H9 (cell line): ENCODE measurements at regions not wholly inside any gene's neighbourhood (a gene's known extent, or its start where the extent isn't known, plus 50 kb on each side); places are given as distances from the start of the nearest gene placed in this dataset.

Experiments
- DNase-seq: peaks from one replicate; pipeline ENCODE4 v3.0.0-alpha.2; 2017
- H2AFZ ChIP-seq: one replicate; pipeline ENCODE4 v1.6.1; 2013; ENCODE audit warnings: mild to moderate bottlenecking, low read length, control low read depth, moderate library complexity
- H2AK5ac ChIP-seq: 2 replicates; pipeline ENCODE4 v1.6.1; 2013; ENCODE audit warnings: low read length, control low read depth, mixed read lengths; ENCODE audit not compliant: insufficient read length
- H2BK120ac ChIP-seq: one replicate; pipeline ENCODE4 v1.6.1; 2013; ENCODE audit warnings: low read depth, mild to moderate bottlenecking, low read length, control low read depth, inconsistent platforms; ENCODE audit not compliant: poor library complexity, severe bottlenecking
- H2BK12ac ChIP-seq: 2 replicates; pipeline ENCODE4 v1.6.1; 2013; ENCODE audit warnings: low read length, control low read depth, mixed read lengths, low read depth; ENCODE audit not compliant: insufficient read length
- H2BK15ac ChIP-seq: 2 replicates; pipeline ENCODE4 v1.6.1; 2013; ENCODE audit warnings: low read depth, low read length, control low read depth
- H2BK20ac ChIP-seq: one replicate; pipeline ENCODE4 v1.6.1; 2013; ENCODE audit warnings: low read depth, mild to moderate bottlenecking, low read length, control low read depth, inconsistent platforms; ENCODE audit not compliant: poor library complexity, severe bottlenecking
- H2BK5ac ChIP-seq: 2 replicates; pipeline ENCODE4 v1.6.1; 2013; ENCODE audit warnings: low read length, control low read depth, mixed read lengths; ENCODE audit not compliant: insufficient read length
- H3K14ac ChIP-seq: 2 replicates; pipeline ENCODE4 v1.6.1; 2013; ENCODE audit warnings: low read length, control low read depth; ENCODE audit not compliant: insufficient read depth
- H3K18ac ChIP-seq: 2 replicates; pipeline ENCODE4 v1.6.1; 2013; ENCODE audit warnings: low read depth, mild to moderate bottlenecking, mixed read lengths, low read length, control low read depth; ENCODE audit not compliant: insufficient read length
- H3K23ac ChIP-seq: 2 replicates; pipeline ENCODE4 v1.6.1; 2013; ENCODE audit warnings: low read length, control low read depth, mixed read lengths, low read depth; ENCODE audit not compliant: insufficient read length
- H3K23me2 ChIP-seq: 2 replicates; pipeline ENCODE4 v1.6.1; 2013; ENCODE audit warnings: low read depth, mild to moderate bottlenecking, mixed read lengths, low read length, control low read depth; ENCODE audit not compliant: insufficient read length, poor library complexity, severe bottlenecking
- H3K27ac ChIP-seq: 2 replicates; pipeline ENCODE4 v1.5.1; 2013; ENCODE audit warnings: low read length, control low read depth, mixed read lengths, low read depth; ENCODE audit not compliant: insufficient read length
- H3K27me3 ChIP-seq: 2 replicates; pipeline ENCODE4 v1.6.1; 2013; ENCODE audit warnings: low read length, control low read depth, inconsistent platforms; ENCODE audit not compliant: insufficient read depth
- H3K4ac ChIP-seq: 2 replicates; pipeline ENCODE4 v1.6.1; 2013; ENCODE audit warnings: low read depth, mild to moderate bottlenecking, control low read depth, inconsistent platforms, low read length, moderate library complexity
- H3K4me1 ChIP-seq: 2 replicates; pipeline ENCODE4 v1.6.1; 2013; ENCODE audit warnings: low read length, control low read depth, inconsistent platforms; ENCODE audit not compliant: insufficient read depth
- H3K4me2 ChIP-seq: 2 replicates; pipeline ENCODE4 v1.6.1; 2013; ENCODE audit warnings: low read length, control low read depth, mixed read lengths; ENCODE audit not compliant: insufficient read length, insufficient read depth
- H3K56ac ChIP-seq: 2 replicates; pipeline ENCODE4 v1.6.1; 2013; ENCODE audit warnings: low read depth, mild to moderate bottlenecking, mixed read lengths, low read length, control low read depth; ENCODE audit not compliant: insufficient read length
- H3K79me1 ChIP-seq: 2 replicates; pipeline ENCODE4 v1.6.1; 2013; ENCODE audit warnings: low read depth, mild to moderate bottlenecking, moderate library complexity, low read length, control low read depth, inconsistent platforms; ENCODE audit not compliant: insufficient read depth, poor library complexity, severe bottlenecking
- H3K79me2 ChIP-seq: 2 replicates; pipeline ENCODE4 v1.6.1; 2013; ENCODE audit warnings: low read length, control low read depth, inconsistent platforms; ENCODE audit not compliant: insufficient read depth
- H3K9ac ChIP-seq: 2 replicates; pipeline ENCODE4 v1.6.1; 2013; ENCODE audit warnings: low read length, control low read depth, mixed read lengths; ENCODE audit not compliant: insufficient read length; ENCODE audit errors: extremely low read depth
- H3K9me3 ChIP-seq: one replicate; pipeline ENCODE4 v1.6.1; 2013; ENCODE audit warnings: low read depth, low read length, inconsistent platforms; ENCODE audit not compliant: control insufficient read depth
- H3T11ph ChIP-seq: one replicate; pipeline ENCODE4 v1.6.1; 2013; ENCODE audit warnings: mild to moderate bottlenecking, low read length, control low read depth, inconsistent platforms
- H4K20me1 ChIP-seq: one replicate; pipeline ENCODE4 v1.6.1; 2013; ENCODE audit not compliant: control insufficient read depth, insufficient read length, insufficient read depth
- H4K5ac ChIP-seq: 2 replicates; pipeline ENCODE4 v1.6.1; 2013; ENCODE audit warnings: low read depth, mild to moderate bottlenecking, mixed read lengths, low read length, control low read depth; ENCODE audit not compliant: insufficient read length
- H4K8ac ChIP-seq: replicated peaks from 2 replicates; pipeline ENCODE4 v1.6.1; 2013; ENCODE audit warnings: low read length, control low read depth, mixed read lengths, low read depth; ENCODE audit not compliant: insufficient read length
- H4K91ac ChIP-seq: 2 replicates; pipeline ENCODE4 v1.6.1; 2013; ENCODE audit warnings: low read depth, mild to moderate bottlenecking, moderate library complexity, mixed read lengths, low read length, control low read depth; ENCODE audit not compliant: insufficient read length
- H3K27ac Mint-ChIP-seq, 3 experiments: 2 replicates in 2 of 3; 3 replicates in 1 of 3; pipeline ENCODE4 v1.8.0; 2020 to 2021; ENCODE audit warnings: mixed read lengths in 3 of 3, mild to moderate bottlenecking in 1 of 3, moderate library complexity in 1 of 3
- H3K27me3 Mint-ChIP-seq: 2 replicates; pipeline ENCODE4 v1.8.0; 2021; ENCODE audit warnings: low read depth, mild to moderate bottlenecking, moderate library complexity, mixed read lengths
- H3K36me3 Mint-ChIP-seq, 3 experiments: 2 replicates in 2 of 3; 3 replicates in 1 of 3; pipeline ENCODE4 v1.8.0; 2020 to 2021; ENCODE audit warnings: low read depth in 3 of 3, mixed read lengths in 3 of 3; ENCODE audit not compliant: insufficient read depth in 1 of 3
- H3K4me1 Mint-ChIP-seq, 2 experiments: 2 replicates each; pipeline ENCODE4 v1.8.0; 2020; ENCODE audit warnings: mixed read lengths in 2 of 2
- H3K4me3 Mint-ChIP-seq, 2 experiments: 2 replicates in 1 of 2; 3 replicates in 1 of 2; pipeline ENCODE4 v1.8.0; 2020 to 2021; ENCODE audit warnings: mild to moderate bottlenecking in 2 of 2, mixed read lengths in 2 of 2, moderate library complexity in 1 of 2
- H3K9me3 Mint-ChIP-seq, 2 experiments: 2 replicates in 1 of 2; 3 replicates in 1 of 2; pipeline ENCODE4 v1.8.0; 2020; ENCODE audit warnings: mild to moderate bottlenecking in 2 of 2, mixed read lengths in 2 of 2, moderate library complexity in 1 of 2
- CTCF ChIP-seq: fragments of 200-600 bp; sonication (generic); conservative IDR thresholded peaks from 3 replicates; pipeline ENCODE4 v1.8.0; 2021; ENCODE audit warnings: antibody characterized with exemption, mild to moderate bottlenecking
- whole genome bisulfite sequencing: extraction: QIAGEN DNeasy Blood & Tissue Kit; methylation state at CpG from one replicate; pipeline ENCODE4 v1.1.7; 2013; ENCODE audit warnings: missing lambda C conversion rate, low lambda C conversion rate, mixed read lengths; ENCODE audit not compliant: insufficient read length; ENCODE audit errors: extremely low coverage; 5-methylcytosine and 5-hydroxymethylcytosine counted together

GRCh38 chr14:55822906-55823305 is 242.9 kb downstream of the KTN1 start:
- H2BK120ac ChIP-seq = no peak overlapping the region
- no peak overlapping the region for H2AFZ ChIP-seq
- no peak overlapping the region for H3K27ac ChIP-seq
- H2AK5ac ChIP-seq = no peak overlapping the region
- no peaks in the 10 kb centered on the region for H3K23me2 ChIP-seq
- no peaks in the 10 kb centered on the region for H3K79me2 ChIP-seq
- no peak overlapping the region for H2BK5ac ChIP-seq
- H3K4me3 Mint-ChIP-seq = no peak overlapping the region
- no peak overlapping the region for H2BK15ac ChIP-seq
- H3K9ac ChIP-seq = no peak overlapping the region
- H3K27me3 Mint-ChIP-seq = peaks cover 4% of the 10 kb centered on the region
- no peak overlapping the region for H2BK20ac ChIP-seq
- H3K27ac Mint-ChIP-seq = no peak overlapping the region
- no peak overlapping the region for H3K4me2 ChIP-seq
- no peaks in the 10 kb centered on the region for H4K20me1 ChIP-seq
- H3K56ac ChIP-seq = no peak overlapping the region
- peaks cover 0 to 9% (median 4%) of the 10 kb centered on the region in 3 experiments; a peak in 4 of 7 replicates for H3K36me3 Mint-ChIP-seq
- H3T11ph ChIP-seq = no peak overlapping the region
- no peak overlapping the region for H3K4ac ChIP-seq
- H4K5ac ChIP-seq = no peak overlapping the region
- peaks cover 6 to 8% of the 10 kb centered on the region in 2 experiments for H3K9me3 Mint-ChIP-seq
- H3K14ac ChIP-seq = no peak overlapping the region
- TF ChIP-seq CTCF = no peak
- no peak for DNase-seq
- H3K9me3 ChIP-seq = no peaks in the 10 kb centered on the region
- H3K23ac ChIP-seq = no peak overlapping the region
- H3K18ac ChIP-seq = no peak overlapping the region
- no CpG with 5 or more reads among the region's 2 CpGs for WGBS
- H3K4me1 Mint-ChIP-seq = peaks cover 13 to 18% of the 10 kb centered on the region in 2 experiments
- H4K91ac ChIP-seq = no peak overlapping the region
- peaks cover 3% of the 10 kb centered on the region; the same call in 1 of the 2 replicates for H3K4me1 ChIP-seq
- H4K8ac ChIP-seq = no peak overlapping the region
- H3K79me1 ChIP-seq = no peaks in the 10 kb centered on the region
- H2BK12ac ChIP-seq = no peak overlapping the region
- H3K27me3 ChIP-seq = no peaks in the 10 kb centered on the region
